CD4-positive, alpha-beta T cell treated with Interleukin-17A for 4 hours (primary cell): ENCODE measurements at regions not wholly inside any gene's neighbourhood (a gene's known extent, or its start where the extent isn't known, plus 50 kb on each side); places are given as distances from the start of the nearest gene placed in this dataset.
A peak's percentile ranks its signal among the peaks of the same experiment; 100 is the strongest.
"Not testable (repeated sequence)": the region's sequence is repeated elsewhere in the genome, so short reads cannot be mapped to it uniquely, and the experiment has no call there.

Source experiments
- DNase-seq: peaks from one replicate; pipeline ENCODE4 v3.0.0-alpha.2; 2020; ENCODE audit warnings: mixed read lengths

GRCh38 chr7:112540839-112541577 lies 60.2 kb downstream of the LSMEM1 start:
- no peak for DNase-seq

GRCh38 chr7:112546723-112547513 lies 66.1 kb downstream of the LSMEM1 start:
- DNase-seq: no peak

GRCh38 chr7:112547916-112548315 lies 67.1 kb downstream of the LSMEM1 start:
- DNase-seq: no peak

GRCh38 chr7:112550468-112551060 lies 69.8 kb downstream of the LSMEM1 start:
- DNase-seq: peak; percentile 16

GRCh38 chr7:112551521-112551920 lies 70.7 kb downstream of the LSMEM1 start:
- DNase-seq: not testable (repeated sequence)

GRCh38 chr7:112554591-112554990 lies 73.8 kb downstream of the LSMEM1 start:
- DNase-seq: no peak

- DNase-seq: no peak
Observed at GRCh38 chr7:112556633-112557032, 75.8 kb downstream of the LSMEM1 start.

GRCh38 chr7:112566442-112567324 lies 85.9 kb downstream of the LSMEM1 start:
- DNase-seq: no peak

- no peak for DNase-seq
Observed at GRCh38 chr7:112567388-112567787, 86.6 kb downstream of the LSMEM1 start.

GRCh38 chr7:112571852-112572607 lies 91.2 kb downstream of the LSMEM1 start:
- DNase-seq: no peak

GRCh38 chr7:112572669-112573301 lies 92.0 kb downstream of the LSMEM1 start:
- DNase-seq: no peak

GRCh38 chr7:112573302-112574039 lies 92.7 kb downstream of the LSMEM1 start:
- DNase-seq: no peak

- DNase-seq: no peak
Observed at GRCh38 chr7:112575864-112576263, 95.1 kb downstream of the LSMEM1 start.

GRCh38 chr7:112579388-112579787 lies 98.6 kb downstream of the LSMEM1 start:
- no peak for DNase-seq

- no peak for DNase-seq
Observed at GRCh38 chr7:112580717-112581435, 100.1 kb downstream of the LSMEM1 start.

GRCh38 chr7:112581529-112581928 lies 100.7 kb downstream of the LSMEM1 start:
- DNase-seq: no peak

- no peak for DNase-seq
Observed at GRCh38 chr7:112584290-112584689, 103.5 kb downstream of the LSMEM1 start.

GRCh38 chr7:112587504-112587903 lies 106.7 kb downstream of the LSMEM1 start:
- no peak for DNase-seq

- DNase-seq: not testable (repeated sequence)
Observed at GRCh38 chr7:112592565-112593263, 111.9 kb downstream of the LSMEM1 start.
